Liver (tissue), 8 donors: ENCODE measurements at regions not wholly inside any gene's neighbourhood (a gene's known extent, or its start where the extent isn't known, plus 50 kb on each side); places are given as distances from the start of the nearest gene placed in this dataset.

Experiments
- DNase-seq: peaks from one replicate; pipeline ENCODE4 v3.0.0-alpha.2; 2017; ENCODE audit warnings: low spot score
- H3K27ac ChIP-seq, 2 donors: one replicate each; pipeline ENCODE4 v1.7.0; 2013; ENCODE audit warnings: inconsistent platforms in 2 of 2, low read length in 2 of 2, control low read depth in 1 of 2, low read depth in 1 of 2, mild to moderate bottlenecking in 1 of 2
- H3K27me3 ChIP-seq, 4 donors: one replicate each; pipeline versions ENCODE4 v1.6.1 to v1.7.0; 2013; ENCODE audit warnings: low read length in 3 of 4, inconsistent platforms in 1 of 4, mild to moderate bottlenecking in 1 of 4, moderate library complexity in 1 of 4; ENCODE audit not compliant: control insufficient read depth in 4 of 4, insufficient read depth in 4 of 4
- H3K36me3 ChIP-seq, 4 donors: one replicate each; pipeline versions ENCODE4 v1.6.1 to v1.7.0; 2013; ENCODE audit warnings: low read length in 3 of 4, mild to moderate bottlenecking in 3 of 4, low read depth in 1 of 4, moderate library complexity in 1 of 4; ENCODE audit not compliant: control insufficient read depth in 4 of 4, insufficient read depth in 3 of 4
- H3K4me1 ChIP-seq, 4 donors: one replicate each; pipeline versions ENCODE4 v1.6.1 to v1.7.0; 2013; ENCODE audit warnings: low read length in 3 of 4, mild to moderate bottlenecking in 3 of 4, moderate library complexity in 1 of 4; ENCODE audit not compliant: control insufficient read depth in 4 of 4, insufficient read depth in 4 of 4
- H3K4me3 ChIP-seq, 3 donors: one replicate each; pipeline versions ENCODE4 v1.6.1 to v1.7.0; 2013; ENCODE audit warnings: low read length in 3 of 3, control low read depth in 1 of 3, low read depth in 1 of 3, mild to moderate bottlenecking in 1 of 3
- H3K9ac ChIP-seq, 2 donors: one replicate each; pipeline ENCODE4 v1.7.0; 2013; ENCODE audit warnings: low read length in 2 of 2, mild to moderate bottlenecking in 2 of 2, moderate library complexity in 2 of 2, control low read depth in 1 of 2, low read depth in 1 of 2
- H3K9me3 ChIP-seq, 4 donors: one replicate each; pipeline versions ENCODE4 v1.6.1 to v1.7.0; 2013; ENCODE audit warnings: low read length in 3 of 4; ENCODE audit not compliant: control insufficient read depth in 4 of 4
- CTCF ChIP-seq: fragments of 150-350 bp; IDR thresholded peaks from 2 replicates; pipeline ENCODE4 v1.5.1; 2017; ENCODE audit warnings: improper control_type of control experiment, low read depth, low read length; ENCODE audit not compliant: missing input control
- EGR1 ChIP-seq, 2 donors: IDR thresholded peaks; 2 replicates each; pipeline ENCODE4 v1.6.1; 2016 to 2018; ENCODE audit warnings: antibody characterized with exemption in 2 of 2, low read depth in 2 of 2
- FOXA1 ChIP-seq: IDR thresholded peaks from 2 replicates; pipeline ENCODE4 v1.6.1; 2016; ENCODE audit warnings: antibody characterized with exemption
- FOXA2 ChIP-seq: IDR thresholded peaks from 2 replicates; pipeline ENCODE4 v1.6.1; 2016; ENCODE audit warnings: antibody characterized with exemption
- GABPA ChIP-seq, 2 donors: IDR thresholded peaks in 1 of 2; conservative IDR thresholded peaks in 1 of 2; 2 replicates each; pipeline ENCODE4 v1.6.1; 2016; ENCODE audit warnings: antibody characterized with exemption in 2 of 2, mild to moderate bottlenecking in 1 of 2, moderate library complexity in 1 of 2
- HNF4A ChIP-seq, 2 donors: conservative IDR thresholded peaks; 2 replicates each; pipeline ENCODE4 v1.6.1; 2016; ENCODE audit warnings: antibody characterized with exemption in 2 of 2, mild to moderate bottlenecking in 2 of 2
- HNF4G ChIP-seq: IDR thresholded peaks from 2 replicates; pipeline ENCODE4 v1.6.1; 2016; ENCODE audit warnings: antibody characterized with exemption
- JUND ChIP-seq, 2 donors: IDR thresholded peaks; 2 replicates each; pipeline ENCODE4 v1.6.1; 2016; ENCODE audit warnings: antibody characterized with exemption in 2 of 2
- MAX ChIP-seq: IDR thresholded peaks from 2 replicates; pipeline ENCODE4 v1.6.1; 2016; ENCODE audit warnings: antibody characterized with exemption
- NR2F2 ChIP-seq: IDR thresholded peaks from 2 replicates; pipeline ENCODE4 v1.6.1; 2016; ENCODE audit warnings: antibody characterized with exemption
- RAD21 ChIP-seq, 2 donors: IDR thresholded peaks; 2 replicates each; pipeline ENCODE4 v1.6.1; 2016; ENCODE audit warnings: antibody characterized with exemption in 2 of 2, mild to moderate bottlenecking in 2 of 2
- REST ChIP-seq: IDR thresholded peaks from 2 replicates; pipeline ENCODE4 v1.6.1; 2016; ENCODE audit warnings: antibody characterized with exemption, mild to moderate bottlenecking
- RXRA ChIP-seq, 2 donors: IDR thresholded peaks; 2 replicates each; pipeline ENCODE4 v1.6.1; 2017 to 2018; ENCODE audit warnings: antibody characterized with exemption in 2 of 2, mild to moderate bottlenecking in 1 of 2
- SP1 ChIP-seq: IDR thresholded peaks from 2 replicates; pipeline ENCODE4 v1.6.1; 2018; ENCODE audit warnings: antibody characterized with exemption, mild to moderate bottlenecking
- TAF1 ChIP-seq: conservative IDR thresholded peaks from 2 replicates; pipeline ENCODE4 v1.6.1; 2016; ENCODE audit warnings: antibody characterized with exemption, mild to moderate bottlenecking
- YY1 ChIP-seq: IDR thresholded peaks from 2 replicates; pipeline ENCODE4 v1.6.1; 2016; ENCODE audit warnings: antibody characterized with exemption, mild to moderate bottlenecking
- whole genome bisulfite sequencing: extraction: QIAGEN DNeasy Blood & Tissue Kit; methylation state at CpG from one replicate; pipeline ENCODE4 v1.1.7; 2013; 5-methylcytosine and 5-hydroxymethylcytosine counted together
- TF ChIP-seq, protein P1 (sequence below): IDR thresholded peaks from 2 replicates; pipeline ENCODE4 v1.6.1; 2016; ENCODE audit warnings: antibody characterized with exemption
- donor health status: healthy.
- donor health status: healthy.
- donor health status: healthy.
- donor health status: healthy.
- donor health status: healthy.

DNA sequence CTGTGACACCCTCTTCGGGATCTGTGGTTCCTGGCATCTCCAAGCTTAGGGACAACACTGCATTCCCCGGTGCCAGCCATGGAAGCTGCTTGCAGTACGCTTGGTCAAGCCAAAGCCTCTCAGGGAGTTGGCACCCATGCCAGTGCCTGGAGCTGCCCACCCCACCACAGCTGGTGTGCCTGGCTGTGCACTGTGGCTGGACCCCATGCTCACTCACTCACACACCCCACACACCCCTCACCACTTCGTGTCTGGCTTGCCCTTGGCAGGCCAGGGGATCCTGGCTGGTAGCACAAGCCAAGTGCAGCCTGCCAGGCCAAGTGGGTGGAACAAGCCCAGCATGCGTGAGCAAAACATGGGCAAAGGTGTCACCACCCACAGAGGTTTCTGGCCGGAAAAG, 324.5 kb upstream of the PTGER4 start:
- 86% methylated on average over 6 of the region's 6 CpGs for WGBS
- H3K9ac ChIP-seq: no peak overlapping the region
- peaks cover 0 to 3% (median 0%) of the 10 kb centered on the region in 4 donors for H3K27me3 ChIP-seq
- no peak for DNase-seq
- no peak overlapping the region for H3K27ac ChIP-seq
- no peaks in the 10 kb centered on the region for H3K9me3 ChIP-seq
- no peaks in the 10 kb centered on the region for H3K36me3 ChIP-seq
- TF ChIP-seq NR2F2: no peak
- no peak for TF ChIP-seq JUND (IDR thresholded peaks at IDR 0.05)
- no peak for TF ChIP-seq RXRA (IDR thresholded peaks at IDR 0.05)
- no peak for TF ChIP-seq YY1
- TF ChIP-seq FOXA1: no peak
- no peak for TF ChIP-seq TAF1
- TF ChIP-seq CTCF: no peak
- TF ChIP-seq SP1: no peak
- no peak for TF ChIP-seq EGR1 (IDR thresholded peaks at IDR 0.05; ENCODE audit: low read depth in 2 of 2)
- TF ChIP-seq REST: no peak
- TF ChIP-seq FOXA2: no peak
- TF ChIP-seq, protein P1, sequence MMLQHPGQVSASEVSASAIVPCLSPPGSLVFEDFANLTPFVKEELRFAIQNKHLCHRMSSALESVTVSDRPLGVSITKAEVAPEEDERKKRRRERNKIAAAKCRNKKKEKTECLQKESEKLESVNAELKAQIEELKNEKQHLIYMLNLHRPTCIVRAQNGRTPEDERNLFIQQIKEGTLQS: no peak
- TF ChIP-seq HNF4A (conservative IDR thresholded peaks at IDR 0.05): no peak
- no peak overlapping the region for H3K4me3 ChIP-seq
- no peaks in the 10 kb centered on the region for H3K4me1 ChIP-seq

GRCh38 chr5:40354171-40354570, 325.5 kb upstream of the PTGER4 start:
- no peak for TF ChIP-seq TAF1
- no peak for TF ChIP-seq REST
- TF ChIP-seq, protein P1: no peak
- TF ChIP-seq NR2F2: no peak
- no peak for TF ChIP-seq GABPA (IDR thresholded peaks at IDR 0.05 in 1 of 2, conservative IDR thresholded peaks at IDR 0.05 in 1 of 2)
- TF ChIP-seq HNF4A (conservative IDR thresholded peaks at IDR 0.05): no peak
- TF ChIP-seq EGR1 (IDR thresholded peaks at IDR 0.05; ENCODE audit: low read depth in 2 of 2): no peak
- no peak for TF ChIP-seq HNF4G
- no peak for TF ChIP-seq FOXA1
- no peak for TF ChIP-seq FOXA2
- no peak for TF ChIP-seq RAD21 (IDR thresholded peaks at IDR 0.05)
- TF ChIP-seq JUND (IDR thresholded peaks at IDR 0.05): no peak
- TF ChIP-seq RXRA (IDR thresholded peaks at IDR 0.05): no peak
- TF ChIP-seq CTCF: no peak
- no peak for TF ChIP-seq SP1
- no peak for TF ChIP-seq YY1
- TF ChIP-seq MAX: no peak
- H3K4me3 ChIP-seq: no peak overlapping the region
- H3K36me3 ChIP-seq: no peaks in the 10 kb centered on the region
- no peak overlapping the region for H3K27ac ChIP-seq
- peaks cover 0 to 2% (median under 1%) of the 10 kb centered on the region in 4 donors for H3K9me3 ChIP-seq
- peaks cover 0 to 3% (median 0%) of the 10 kb centered on the region in 4 donors for H3K27me3 ChIP-seq
- no peak for DNase-seq
- WGBS: 91% methylated on average over 5 of the region's 5 CpGs
- H3K9ac ChIP-seq: no peak overlapping the region
- H3K4me1 ChIP-seq: no peaks in the 10 kb centered on the region
